Hepatocyte (in vitro differentiated cells): ENCODE measurements at regions not wholly inside any gene's neighbourhood (a gene's known extent, or its start where the extent isn't known, plus 50 kb on each side); places are given as distances from the start of the nearest gene placed in this dataset.

Experiments used
- EZH2 ChIP-seq: fragments of 200-600 bp; sonication (generic); IDR thresholded peaks from 2 replicates; pipeline ENCODE4 v1.6.1; 2016; ENCODE audit warnings: antibody characterized with exemption, mild to moderate bottlenecking, borderline replicate concordance
- TF ChIP-seq, protein P1 (sequence below): fragments of 200-600 bp; sonication (generic); IDR thresholded peaks from 2 replicates; pipeline ENCODE4 v1.5.1; 2016; ENCODE audit warnings: antibody characterized with exemption, mild to moderate bottlenecking; ENCODE audit not compliant: poor library complexity

DNA sequence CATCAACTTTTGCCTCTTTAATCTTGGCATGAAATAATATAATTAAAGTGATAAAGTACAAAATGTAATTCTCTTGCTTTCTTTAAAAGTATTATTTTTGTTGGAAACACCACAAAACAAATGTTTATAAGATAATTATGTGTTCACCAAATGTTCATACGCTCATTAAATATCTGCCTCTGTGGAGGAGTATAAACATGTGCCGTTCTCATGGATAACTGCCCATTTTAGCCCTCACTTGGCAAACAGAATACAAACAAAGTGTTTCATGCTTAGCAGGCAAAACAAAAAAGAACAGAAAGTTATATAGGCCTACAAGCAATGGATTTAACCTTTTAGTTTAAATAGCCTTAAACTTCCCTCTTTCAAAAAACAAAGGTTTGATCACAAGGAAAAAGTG is 800.5 kb upstream of the DIAPH2 start:
- TF ChIP-seq, protein P1, sequence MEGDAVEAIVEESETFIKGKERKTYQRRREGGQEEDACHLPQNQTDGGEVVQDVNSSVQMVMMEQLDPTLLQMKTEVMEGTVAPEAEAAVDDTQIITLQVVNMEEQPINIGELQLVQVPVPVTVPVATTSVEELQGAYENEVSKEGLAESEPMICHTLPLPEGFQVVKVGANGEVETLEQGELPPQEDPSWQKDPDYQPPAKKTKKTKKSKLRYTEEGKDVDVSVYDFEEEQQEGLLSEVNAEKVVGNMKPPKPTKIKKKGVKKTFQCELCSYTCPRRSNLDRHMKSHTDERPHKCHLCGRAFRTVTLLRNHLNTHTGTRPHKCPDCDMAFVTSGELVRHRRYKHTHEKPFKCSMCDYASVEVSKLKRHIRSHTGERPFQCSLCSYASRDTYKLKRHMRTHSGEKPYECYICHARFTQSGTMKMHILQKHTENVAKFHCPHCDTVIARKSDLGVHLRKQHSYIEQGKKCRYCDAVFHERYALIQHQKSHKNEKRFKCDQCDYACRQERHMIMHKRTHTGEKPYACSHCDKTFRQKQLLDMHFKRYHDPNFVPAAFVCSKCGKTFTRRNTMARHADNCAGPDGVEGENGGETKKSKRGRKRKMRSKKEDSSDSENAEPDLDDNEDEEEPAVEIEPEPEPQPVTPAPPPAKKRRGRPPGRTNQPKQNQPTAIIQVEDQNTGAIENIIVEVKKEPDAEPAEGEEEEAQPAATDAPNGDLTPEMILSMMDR = no peak
- no peak for TF ChIP-seq EZH2
